CD14-positive monocyte (primary cell): ENCODE measurements at regions not wholly inside any gene's neighbourhood (a gene's known extent, or its start where the extent isn't known, plus 50 kb on each side); places are given as distances from the start of the nearest gene placed in this dataset.
"Not testable (repeated sequence)": the region's sequence is repeated elsewhere in the genome, so short reads cannot be mapped to it uniquely, and the experiment has no call there.

Experiments
- DNase-seq, 3 donors: peaks; one replicate each; pipeline ENCODE4 v3.0.0-alpha.2; 2011 to 2022
- H2AFZ ChIP-seq: 2 replicates; pipeline ENCODE4 v1.6.0; 2012; ENCODE audit warnings: mild to moderate bottlenecking, low read depth, low read length, inconsistent platforms; ENCODE audit not compliant: insufficient read depth, poor library complexity, severe bottlenecking
- H3K27ac ChIP-seq, 2 donors: 1 replicate in 1 of 2; 2 replicates in 1 of 2; pipeline ENCODE4 v1.5.1; 2012 to 2013; ENCODE audit warnings: low read length in 2 of 2, control low read depth in 1 of 2, inconsistent platforms in 1 of 2, low read depth in 1 of 2, mild to moderate bottlenecking in 1 of 2
- H3K27me3 ChIP-seq, 2 donors: one replicate each; pipeline versions ENCODE4 v1.6.0 to v1.6.1; 2011 to 2013; ENCODE audit warnings: low read length in 2 of 2; ENCODE audit not compliant: control insufficient read depth in 2 of 2, insufficient read depth in 2 of 2
- H3K36me3 ChIP-seq, 2 donors: replicated peaks in 1 of 2; 1 replicate in 1 of 2; 2 replicates in 1 of 2; pipeline versions ENCODE4 v1.5.1 to v1.6.1; 2012 to 2013; ENCODE audit warnings: low read length in 2 of 2, control low read depth in 1 of 2, inconsistent platforms in 1 of 2, mild to moderate bottlenecking in 1 of 2; ENCODE audit not compliant: insufficient read depth in 2 of 2, control insufficient read depth in 1 of 2
- H3K4me1 ChIP-seq, 2 donors: 1 replicate in 1 of 2; 2 replicates in 1 of 2; pipeline versions ENCODE4 v1.5.1 to v1.6.1; 2012 to 2013; ENCODE audit warnings: low read length in 2 of 2, control low read depth in 1 of 2, inconsistent platforms in 1 of 2, mild to moderate bottlenecking in 1 of 2, moderate library complexity in 1 of 2; ENCODE audit not compliant: insufficient read depth in 2 of 2, control insufficient read depth in 1 of 2
- H3K4me2 ChIP-seq: replicated peaks from 2 replicates; pipeline ENCODE3; 2012; ENCODE audit warnings: low read length, moderate library complexity, mild to moderate bottlenecking; ENCODE audit not compliant: poor library complexity, severe bottlenecking; ENCODE audit errors: extremely low read depth
- H3K4me3 ChIP-seq, 3 experiments: fragments of 200-600 bp in 1 of 3; sonication (generic) in 1 of 3; replicated peaks in 1 of 3; 1 replicate in 2 of 3; 2 replicates in 1 of 3; pipeline ENCODE4 v1.5.1; 2011 to 2013; ENCODE audit warnings: low read length in 3 of 3, mild to moderate bottlenecking in 3 of 3, control low read depth in 2 of 3, low read depth in 2 of 3, inconsistent platforms in 1 of 3, moderate library complexity in 1 of 3
- H3K79me2 ChIP-seq: 2 replicates; pipeline ENCODE4 v1.6.0; 2012; ENCODE audit warnings: mild to moderate bottlenecking, control low read depth, inconsistent platforms, low read length, moderate library complexity; ENCODE audit not compliant: insufficient read depth
- H3K9ac ChIP-seq: 2 replicates; pipeline ENCODE4 v1.6.0; 2017; ENCODE audit warnings: low read length, mild to moderate bottlenecking; ENCODE audit not compliant: insufficient read depth, poor library complexity, severe bottlenecking
- H3K9me3 ChIP-seq, 2 donors: replicated peaks in 1 of 2; 1 replicate in 1 of 2; 2 replicates in 1 of 2; pipeline versions ENCODE4 v1.5.1 to v1.6.1; 2012 to 2013; ENCODE audit warnings: low read length in 2 of 2, control low read depth in 1 of 2; ENCODE audit not compliant: control insufficient read depth in 1 of 2, insufficient read depth in 1 of 2
- H4K20me1 ChIP-seq: 2 replicates; pipeline ENCODE4 v1.6.0; 2012; ENCODE audit warnings: mild to moderate bottlenecking, low read length, control low read depth, moderate library complexity; ENCODE audit not compliant: insufficient read depth
- H3K27ac Mint-ChIP-seq, 7 donors: one replicate each; pipeline ENCODE4 v1.8.0; 2020; ENCODE audit warnings: mild to moderate bottlenecking in 7 of 7, mixed read lengths in 7 of 7, moderate library complexity in 6 of 7, inconsistent platforms in 2 of 7
- H3K27me3 Mint-ChIP-seq, 3 donors: one replicate each; pipeline ENCODE4 v1.8.0; 2021 to 2022; ENCODE audit warnings: low read depth in 3 of 3, mild to moderate bottlenecking in 3 of 3, mixed read lengths in 3 of 3, moderate library complexity in 3 of 3, inconsistent platforms in 1 of 3
- H3K36me3 Mint-ChIP-seq, 2 donors: one replicate each; pipeline ENCODE4 v1.8.0; 2020; ENCODE audit warnings: mixed read lengths in 2 of 2, inconsistent platforms in 1 of 2, mild to moderate bottlenecking in 1 of 2
- H3K4me1 Mint-ChIP-seq: one replicate; pipeline ENCODE4 v1.8.0; 2020; ENCODE audit warnings: mild to moderate bottlenecking, mixed read lengths
- H3K4me3 Mint-ChIP-seq, 2 donors: one replicate each; pipeline ENCODE4 v1.8.0; 2020; ENCODE audit warnings: mild to moderate bottlenecking in 2 of 2, mixed read lengths in 2 of 2, moderate library complexity in 1 of 2
- H3K9me3 Mint-ChIP-seq, 7 donors: one replicate each; pipeline ENCODE4 v1.8.0; 2020 to 2022; ENCODE audit warnings: mixed read lengths in 7 of 7, mild to moderate bottlenecking in 6 of 7, moderate library complexity in 6 of 7, inconsistent platforms in 2 of 7
- WGBS: methylation state at CpG from one replicate; pipeline ENCODE4 v1.1.5; 2013; ENCODE audit warnings: missing lambda C conversion rate; ENCODE audit not compliant: insufficient coverage; 5-methylcytosine and 5-hydroxymethylcytosine counted together
- intact Hi-C, 2 donors: fragments of 100-400 bp; cut with micrococcal nuclease; formaldehyde crosslinking; loops; one replicate each; pipeline versions ENCODE4 v1.15.0 to v1.15.1; 2023
- TF ChIP-seq, protein P1 (sequence below): fragments of 200-600 bp; IDR thresholded peaks from one replicate; pipeline ENCODE4 v1.8.0; 2022; ENCODE audit warnings: antibody characterized with exemption, mild to moderate bottlenecking

DNA sequence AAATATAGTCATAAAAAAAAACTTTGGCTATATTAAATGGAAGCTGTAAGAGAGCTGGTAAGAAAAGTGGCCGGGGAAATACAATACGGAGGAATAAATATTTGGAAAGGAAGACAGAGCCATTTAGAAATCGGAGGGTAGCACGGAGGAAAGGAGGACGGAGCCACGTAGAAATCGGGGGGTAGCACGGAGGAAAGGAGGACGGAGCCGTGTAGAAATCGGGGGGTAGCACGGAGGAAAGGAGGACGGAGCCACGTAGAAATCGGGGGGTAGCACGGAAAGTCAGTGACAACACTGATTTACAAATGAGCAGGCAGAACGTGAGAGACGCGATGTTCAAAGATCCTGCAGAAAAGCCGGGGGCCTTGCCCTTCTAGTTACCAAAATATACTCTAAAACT is 189.0 kb downstream of the BANP start:
- not testable (repeated sequence) for H3K27me3 Mint-ChIP-seq

GRCh38 chr16:88141580-88141979 is 190.3 kb downstream of the BANP start:
- intact Hi-C loops = no loop called here
- no peak overlapping the region for H3K4me2 ChIP-seq
- no peaks in the 10 kb centered on the region for H3K27me3 ChIP-seq
- Mint-ChIP-seq H3K9me3 (peaks cover 11 to 26% (median 16%) of the 10 kb centered on the region in 7 donors), H3K4me3 (no peak overlapping the region), H3K27ac (peak overlapping the region in 1 of 7 donors; percentile 42), H3K27me3 (peaks cover 1 to 9% (median 6%) of the 10 kb centered on the region in 3 donors), H3K4me1 (no peaks in the 10 kb centered on the region), H3K36me3 (no peaks in the 10 kb centered on the region)
- no peak overlapping the region for H3K27ac ChIP-seq
- H2AFZ ChIP-seq = no peak overlapping the region
- H3K79me2 ChIP-seq = no peaks in the 10 kb centered on the region
- DNase-seq = no peak
- no peaks in the 10 kb centered on the region for H4K20me1 ChIP-seq
- H3K4me1 ChIP-seq = no peaks in the 10 kb centered on the region
- 83% methylated on average over 7 of the region's 13 CpGs for WGBS
- H3K9me3 ChIP-seq = peaks cover 13 to 15% of the 10 kb centered on the region in 2 donors
- H3K4me3 ChIP-seq = no peak overlapping the region
- no peak overlapping the region for H3K9ac ChIP-seq
- TF ChIP-seq, protein P1, sequence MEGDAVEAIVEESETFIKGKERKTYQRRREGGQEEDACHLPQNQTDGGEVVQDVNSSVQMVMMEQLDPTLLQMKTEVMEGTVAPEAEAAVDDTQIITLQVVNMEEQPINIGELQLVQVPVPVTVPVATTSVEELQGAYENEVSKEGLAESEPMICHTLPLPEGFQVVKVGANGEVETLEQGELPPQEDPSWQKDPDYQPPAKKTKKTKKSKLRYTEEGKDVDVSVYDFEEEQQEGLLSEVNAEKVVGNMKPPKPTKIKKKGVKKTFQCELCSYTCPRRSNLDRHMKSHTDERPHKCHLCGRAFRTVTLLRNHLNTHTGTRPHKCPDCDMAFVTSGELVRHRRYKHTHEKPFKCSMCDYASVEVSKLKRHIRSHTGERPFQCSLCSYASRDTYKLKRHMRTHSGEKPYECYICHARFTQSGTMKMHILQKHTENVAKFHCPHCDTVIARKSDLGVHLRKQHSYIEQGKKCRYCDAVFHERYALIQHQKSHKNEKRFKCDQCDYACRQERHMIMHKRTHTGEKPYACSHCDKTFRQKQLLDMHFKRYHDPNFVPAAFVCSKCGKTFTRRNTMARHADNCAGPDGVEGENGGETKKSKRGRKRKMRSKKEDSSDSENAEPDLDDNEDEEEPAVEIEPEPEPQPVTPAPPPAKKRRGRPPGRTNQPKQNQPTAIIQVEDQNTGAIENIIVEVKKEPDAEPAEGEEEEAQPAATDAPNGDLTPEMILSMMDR = no peak
- no peaks in the 10 kb centered on the region for H3K36me3 ChIP-seq

More for the DNA sequence above, 189.0 kb downstream of the BANP start:
- H3K27me3 ChIP-seq, H3K4me3 Mint-ChIP-seq, DNase-seq, H3K27ac Mint-ChIP-seq, intact Hi-C loops, H4K20me1 ChIP-seq, H3K79me2 ChIP-seq, H2AFZ ChIP-seq, H3K36me3 ChIP-seq, H3K4me3 ChIP-seq, H3K4me1 ChIP-seq, H3K9ac ChIP-seq, H3K4me2 ChIP-seq, H3K36me3 Mint-ChIP-seq, H3K27ac ChIP-seq, H3K4me1 Mint-ChIP-seq: not testable (repeated sequence)
- WGBS = 98% methylated on average over 18 of the region's 20 CpGs
- peaks cover 11 to 26% (median 16%) of the 10 kb centered on the region in 7 donors for H3K9me3 Mint-ChIP-seq
- H3K9me3 ChIP-seq = peaks cover 13 to 15% of the 10 kb centered on the region in 2 donors

DNA sequence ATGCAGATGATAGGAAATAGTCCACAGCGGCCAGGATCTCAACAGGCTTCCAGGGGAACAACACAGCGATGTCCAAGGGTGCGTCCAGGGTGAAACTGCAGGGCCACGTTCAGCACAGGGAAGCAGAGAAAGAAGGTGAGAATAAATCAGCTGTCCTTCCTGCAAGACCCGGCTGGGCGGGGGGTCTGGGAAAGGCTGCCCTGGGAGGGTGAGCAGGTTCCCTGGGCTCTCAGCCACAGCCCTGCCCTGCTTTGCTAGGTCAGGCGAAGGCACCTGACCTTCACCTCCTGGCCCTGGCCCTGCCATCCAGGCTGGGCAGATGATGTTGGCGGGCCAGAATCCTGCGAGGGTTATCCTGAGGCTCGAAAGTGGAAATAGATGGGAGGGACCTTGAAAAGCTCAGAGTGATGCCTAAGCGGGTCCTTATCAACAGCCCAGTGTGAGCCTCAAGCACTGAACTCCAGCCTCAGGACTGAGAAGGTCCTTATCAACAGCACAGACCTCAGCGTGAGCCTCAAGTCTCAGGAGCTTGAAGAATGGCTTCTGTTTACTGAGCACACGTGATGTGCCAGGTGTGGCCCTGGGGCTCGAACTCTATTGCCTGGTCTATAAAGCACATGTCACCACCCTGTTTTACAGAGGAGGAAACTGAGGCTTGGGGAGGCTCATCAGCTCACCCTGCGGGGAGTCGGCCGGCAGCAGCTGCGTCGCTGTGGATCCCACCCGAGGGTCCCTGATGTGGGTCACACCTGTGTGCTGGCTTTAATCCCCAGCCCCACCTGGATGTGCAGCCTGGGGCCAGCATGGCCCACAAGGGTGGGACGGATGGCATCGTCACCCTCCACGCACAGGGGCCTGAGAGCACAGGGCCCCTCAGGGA is 191.1 kb downstream of the BANP start:
- H3K9me3 ChIP-seq = peaks cover 13 to 15% of the 10 kb centered on the region in 2 donors
- H3K36me3 Mint-ChIP-seq, intact Hi-C loops, H3K79me2 ChIP-seq, H3K4me3 ChIP-seq, H3K9ac ChIP-seq, H3K4me1 Mint-ChIP-seq, H2AFZ ChIP-seq, H3K4me3 Mint-ChIP-seq, H3K27me3 Mint-ChIP-seq, H3K36me3 ChIP-seq, H3K27ac ChIP-seq, H4K20me1 ChIP-seq, H3K27me3 ChIP-seq, H3K4me1 ChIP-seq, H3K4me2 ChIP-seq, DNase-seq: not testable (repeated sequence)
- Mint-ChIP-seq H3K27ac (peak overlapping the region in 1 of 7 donors; percentile 42), H3K9me3 (peaks cover 11 to 26% (median 16%) of the 10 kb centered on the region in 7 donors)
- 92% methylated on average over 14 of the region's 23 CpGs for WGBS
